Lower lobe of right lung (tissue), 2 donors: ENCODE measurements at regions not wholly inside any gene's neighbourhood (a gene's known extent, or its start where the extent isn't known, plus 50 kb on each side); places are given as distances from the start of the nearest gene placed in this dataset.
A peak's percentile ranks its signal among the peaks of the same experiment; 100 is the strongest.

Experiments used
- ATAC-seq, 2 donors: fragments of 200-7000 bp; cut with Tn5 transposase; one replicate each; pipeline ENCODE4 v1.9.1; 2020 to 2022; ENCODE audit warnings: mild to moderate bottlenecking in 2 of 2, moderate library complexity in 2 of 2
- DNase-seq: peaks from one replicate; pipeline ENCODE4 v3.0.0-alpha.2; 2020
- H3K27ac ChIP-seq: fragments of 200-600 bp; one replicate; pipeline ENCODE4 v1.8.0; 2022
- H3K27me3 ChIP-seq: fragments of 200-600 bp; one replicate; pipeline ENCODE4 v1.8.0; 2022; ENCODE audit warnings: low read depth
- H3K36me3 ChIP-seq: fragments of 200-600 bp; one replicate; pipeline ENCODE4 v1.8.0; 2022; ENCODE audit warnings: mild to moderate bottlenecking
- H3K4me1 ChIP-seq: fragments of 200-600 bp; one replicate; pipeline ENCODE4 v1.8.0; 2022
- H3K4me3 ChIP-seq: fragments of 200-600 bp; one replicate; pipeline ENCODE4 v1.8.0; 2022; ENCODE audit warnings: mild to moderate bottlenecking
- H3K9me3 ChIP-seq: fragments of 200-600 bp; one replicate; pipeline ENCODE4 v1.8.0; 2022
- intact Hi-C: fragments of 100-400 bp; cut with DNase I; formaldehyde crosslinking; loops from one replicate; pipeline ENCODE4 v1.11.0; 2022
- TF ChIP-seq, protein P1 (sequence below): fragments of 200-600 bp; IDR thresholded peaks from one replicate; pipeline ENCODE4 v1.8.0; 2022; ENCODE audit warnings: antibody characterized with exemption, mild to moderate bottlenecking
- donor health status: DM: no; HTN: yes; CAD: no; lungs with severe emphysema.

DNA sequence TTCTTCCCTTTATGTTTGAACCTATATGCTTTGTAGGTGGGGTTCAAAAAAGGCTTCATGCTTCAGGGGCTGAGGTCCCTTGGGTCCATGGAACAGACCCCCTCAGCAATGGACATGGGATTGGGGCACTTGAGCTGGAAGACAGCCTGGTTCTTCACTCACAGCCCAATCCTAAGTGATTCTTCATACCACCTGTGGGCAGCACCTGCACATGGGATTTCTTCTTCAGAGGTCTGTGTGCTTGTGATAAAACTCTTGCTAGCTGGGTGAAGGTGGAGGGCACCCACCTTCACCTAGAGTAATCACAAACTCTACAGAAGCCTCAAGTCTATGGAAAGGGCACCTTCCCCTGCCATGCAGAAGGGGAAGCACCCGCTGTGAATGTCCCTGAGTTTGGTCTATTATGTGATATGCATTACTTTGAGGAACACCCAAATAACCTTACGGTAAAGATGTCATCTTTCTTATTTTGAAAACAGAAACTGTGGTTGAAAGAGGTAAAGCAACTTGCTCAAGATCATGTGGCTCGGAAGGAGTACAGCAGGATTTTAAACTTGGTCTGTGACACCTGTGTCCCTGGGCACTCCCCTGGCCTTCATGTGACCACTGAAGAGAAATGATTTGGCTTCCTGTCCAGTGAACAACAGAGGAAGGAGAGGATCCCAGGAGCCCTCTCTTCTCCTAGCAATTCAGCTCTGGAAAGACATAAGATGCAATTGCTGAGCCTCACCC is 469.5 kb upstream of the ZMIZ1 start:
- intact Hi-C loops, result no loop called here
- no peak overlapping the region for H3K4me3 ChIP-seq
- DNase-seq (no peak), ATAC-seq (no peak)
- TF ChIP-seq, protein P1, sequence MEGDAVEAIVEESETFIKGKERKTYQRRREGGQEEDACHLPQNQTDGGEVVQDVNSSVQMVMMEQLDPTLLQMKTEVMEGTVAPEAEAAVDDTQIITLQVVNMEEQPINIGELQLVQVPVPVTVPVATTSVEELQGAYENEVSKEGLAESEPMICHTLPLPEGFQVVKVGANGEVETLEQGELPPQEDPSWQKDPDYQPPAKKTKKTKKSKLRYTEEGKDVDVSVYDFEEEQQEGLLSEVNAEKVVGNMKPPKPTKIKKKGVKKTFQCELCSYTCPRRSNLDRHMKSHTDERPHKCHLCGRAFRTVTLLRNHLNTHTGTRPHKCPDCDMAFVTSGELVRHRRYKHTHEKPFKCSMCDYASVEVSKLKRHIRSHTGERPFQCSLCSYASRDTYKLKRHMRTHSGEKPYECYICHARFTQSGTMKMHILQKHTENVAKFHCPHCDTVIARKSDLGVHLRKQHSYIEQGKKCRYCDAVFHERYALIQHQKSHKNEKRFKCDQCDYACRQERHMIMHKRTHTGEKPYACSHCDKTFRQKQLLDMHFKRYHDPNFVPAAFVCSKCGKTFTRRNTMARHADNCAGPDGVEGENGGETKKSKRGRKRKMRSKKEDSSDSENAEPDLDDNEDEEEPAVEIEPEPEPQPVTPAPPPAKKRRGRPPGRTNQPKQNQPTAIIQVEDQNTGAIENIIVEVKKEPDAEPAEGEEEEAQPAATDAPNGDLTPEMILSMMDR, result no peak
- H3K27me3 ChIP-seq, result no peaks in the 10 kb centered on the region
- no peaks in the 10 kb centered on the region for H3K36me3 ChIP-seq
- no peaks in the 10 kb centered on the region for H3K4me1 ChIP-seq
- H3K27ac ChIP-seq, result no peak overlapping the region
- no peaks in the 10 kb centered on the region for H3K9me3 ChIP-seq

DNA sequence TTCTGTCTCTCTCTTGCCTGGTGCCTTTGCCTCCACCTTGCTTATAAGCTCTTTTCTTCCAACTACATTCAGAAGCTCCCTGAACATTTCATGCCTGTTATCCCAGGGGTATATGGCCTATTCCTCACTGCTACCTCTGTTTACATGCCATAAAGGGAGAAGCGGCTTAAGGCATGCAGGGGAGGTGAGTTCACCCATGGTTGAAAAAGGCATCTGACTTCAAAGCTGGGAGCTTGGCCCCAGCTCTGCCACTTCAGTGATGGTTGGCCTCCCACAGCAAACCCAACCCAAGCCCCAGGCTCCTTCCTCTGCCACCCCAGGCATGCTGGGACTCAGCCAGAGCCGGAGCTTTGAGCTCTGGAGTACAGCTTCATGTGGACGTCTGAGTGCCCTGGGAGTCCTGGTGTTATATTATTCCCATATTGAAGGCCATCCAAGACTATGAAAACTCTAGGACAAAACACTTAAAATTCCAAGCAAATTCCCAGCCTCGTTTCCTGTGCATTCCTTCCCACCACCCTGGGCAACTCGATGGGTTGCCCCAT is 468.6 kb upstream of the ZMIZ1 start:
- ATAC-seq, result no peak
- Histone ChIP-seq H3K27me3 (no peaks in the 10 kb centered on the region), H3K9me3 (no peaks in the 10 kb centered on the region), H3K4me1 (no peaks in the 10 kb centered on the region), H3K27ac (no peak overlapping the region), H3K4me3 (no peak overlapping the region), H3K36me3 (no peaks in the 10 kb centered on the region)
- TF ChIP-seq, protein P1, result no peak
- intact Hi-C loops, result no loop called here
- DNase-seq, result no peak

DNA sequence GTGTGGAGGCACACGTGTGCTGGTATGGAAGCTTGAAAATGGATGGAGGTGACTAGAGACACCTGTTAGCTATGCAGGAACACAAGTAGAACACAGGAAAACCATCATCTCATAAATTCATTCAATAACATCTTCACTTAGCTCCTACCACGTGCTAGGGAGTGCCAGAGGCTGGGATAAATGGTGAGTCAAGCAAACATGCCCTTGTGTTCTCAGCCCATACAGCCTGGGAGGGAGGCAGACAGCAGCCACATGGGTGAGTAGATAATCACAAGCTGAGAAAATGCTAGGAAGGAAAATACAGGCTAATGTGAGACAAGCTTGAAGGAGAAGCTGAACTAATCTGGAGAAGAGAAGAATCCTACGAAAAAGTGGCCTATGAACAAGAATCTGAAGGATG is 468.0 kb upstream of the ZMIZ1 start:
- H3K27ac ChIP-seq, result no peak overlapping the region
- H3K27me3 ChIP-seq, result no peaks in the 10 kb centered on the region
- DNase-seq (no peak), ATAC-seq (no peak)
- TF ChIP-seq, protein P1, result no peak
- no peaks in the 10 kb centered on the region for H3K36me3 ChIP-seq
- no peak overlapping the region for H3K4me3 ChIP-seq
- intact Hi-C loops, result no loop called here
- no peaks in the 10 kb centered on the region for H3K4me1 ChIP-seq
- H3K9me3 ChIP-seq, result no peaks in the 10 kb centered on the region

DNA sequence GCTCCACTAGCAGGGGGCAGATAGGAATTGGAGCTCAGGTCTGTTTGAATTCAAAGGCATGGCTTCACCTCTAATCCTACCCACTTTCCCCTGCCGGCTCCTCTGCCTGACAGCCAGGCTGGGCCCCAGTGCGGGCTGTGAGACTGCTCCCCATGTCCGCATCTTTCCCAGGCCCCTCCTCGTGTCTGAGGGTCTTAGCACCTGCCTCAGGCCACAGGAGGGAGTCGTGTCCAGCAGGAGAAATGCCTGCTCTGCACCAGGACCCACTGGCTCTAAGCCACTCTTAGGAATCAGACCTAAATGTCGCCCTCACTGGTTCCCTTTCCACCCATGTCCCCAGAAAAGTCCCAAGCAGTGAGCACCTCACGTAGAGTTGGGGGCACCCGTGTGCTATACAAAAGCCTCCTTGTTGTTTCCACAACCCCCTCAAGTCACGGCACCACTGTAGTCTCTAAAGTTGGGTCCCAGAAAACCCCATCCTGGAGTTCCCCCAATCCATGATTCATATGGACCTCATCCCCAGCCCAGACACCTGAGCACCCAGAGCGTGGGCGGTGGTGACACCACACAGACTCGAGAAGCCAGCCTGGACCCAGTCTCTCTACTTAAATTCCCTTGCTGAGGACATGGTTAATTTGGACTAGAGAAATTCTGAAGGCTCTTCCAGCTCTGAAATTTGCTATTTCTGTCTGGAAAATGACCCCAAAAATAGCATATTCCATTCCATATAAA is 466.4 kb upstream of the ZMIZ1 start:
- H3K9me3 ChIP-seq, result no peaks in the 10 kb centered on the region
- no peaks in the 10 kb centered on the region for H3K27me3 ChIP-seq
- no peak for DNase-seq
- peak in 1 of 2 donors; percentile 19 for ATAC-seq
- no peak overlapping the region for H3K27ac ChIP-seq
- no peak overlapping the region for H3K4me3 ChIP-seq
- TF ChIP-seq, protein P1, result no peak
- intact Hi-C loops, result no loop called here
- no peaks in the 10 kb centered on the region for H3K36me3 ChIP-seq
- H3K4me1 ChIP-seq, result no peaks in the 10 kb centered on the region

DNA sequence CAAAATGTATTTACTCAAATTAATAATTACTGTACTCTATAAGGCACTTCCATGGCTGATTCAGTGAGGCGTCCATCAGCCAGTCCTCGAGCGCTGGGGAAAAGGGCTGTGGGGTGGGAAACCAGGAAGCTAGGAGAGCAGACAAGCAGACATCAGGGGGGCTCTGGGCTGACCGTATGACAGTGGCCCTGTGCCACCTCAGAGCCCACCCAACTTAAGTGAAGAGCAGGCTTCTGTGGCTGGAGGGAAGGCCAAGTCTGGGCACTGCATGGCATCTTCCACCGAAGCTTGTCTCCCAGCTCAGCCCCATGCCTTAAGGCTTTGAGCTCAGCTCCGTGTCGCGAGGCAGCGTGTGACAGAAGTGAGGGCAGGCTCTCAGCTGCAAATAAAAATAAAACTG is 464.5 kb upstream of the ZMIZ1 start:
- intact Hi-C loops, result no loop called here
- Histone ChIP-seq H3K36me3 (no peaks in the 10 kb centered on the region), H3K4me3 (no peak overlapping the region), H3K27me3 (no peaks in the 10 kb centered on the region), H3K4me1 (no peaks in the 10 kb centered on the region), H3K27ac (no peak overlapping the region), H3K9me3 (peaks cover 7% of the 10 kb centered on the region)
- TF ChIP-seq, protein P1, result no peak
- no peak for DNase-seq
- no peak for ATAC-seq
